ENCODE measurements at regions not wholly inside any gene's neighbourhood (a gene's known extent, or its start where the extent isn't known, plus 50 kb on each side); places are given as distances from the start of the nearest gene placed in this dataset.

GRCh38 chr10:78811174-78811573, 257.6 kb upstream of the ZMIZ1 start:
- TF ChIP-seq BHLHE40 (IDR thresholded peaks at IDR 0.05; ENCODE audit: borderline replicate concordance) (no peak), SP1 (IDR thresholded peaks at IDR 0.05) (no peak)

All from HEK293T (cell line).